Breast epithelium (tissue), 4 donors: ENCODE measurements at regions not wholly inside any gene's neighbourhood (a gene's known extent, or its start where the extent isn't known, plus 50 kb on each side); places are given as distances from the start of the nearest gene placed in this dataset.

Experiments
- DNase-seq, 2 donors: peaks; one replicate each; pipeline ENCODE4 v3.0.0-alpha.2; 2019; ENCODE audit warnings: low spot score in 2 of 2
- H3K27ac ChIP-seq, 2 donors: fragments of 200-600 bp; sonication (generic) in 1 of 2; one replicate each; pipeline ENCODE4 v1.5.1; 2016 to 2019; ENCODE audit warnings: mild to moderate bottlenecking in 1 of 2
- H3K27me3 ChIP-seq, 2 donors: fragments of 200-600 bp; sonication (generic) in 1 of 2; one replicate each; pipeline versions ENCODE4 v1.5.1 to v1.6.0; 2017 to 2019; ENCODE audit warnings: control low read depth in 1 of 2, mild to moderate bottlenecking in 1 of 2
- H3K36me3 ChIP-seq: fragments of 200-600 bp; one replicate; pipeline ENCODE4 v1.5.1; 2019
- H3K4me1 ChIP-seq, 2 donors: fragments of 200-600 bp; sonication (generic); one replicate each; pipeline ENCODE4 v1.5.1; 2016 to 2019; ENCODE audit warnings: control low read depth in 1 of 2
- H3K4me3 ChIP-seq, 3 donors: fragments of 200-600 bp; sonication (generic); 1 replicate in 2 of 3; 2 replicates in 1 of 3; pipeline ENCODE4 v1.5.1; 2016 to 2019; ENCODE audit warnings: mild to moderate bottlenecking in 3 of 3, moderate library complexity in 2 of 3
- H3K9me3 ChIP-seq, 2 donors: fragments of 200-600 bp; sonication (generic) in 1 of 2; one replicate each; pipeline ENCODE4 v1.5.1; 2016 to 2019; ENCODE audit warnings: control low read depth in 1 of 2
- CTCF ChIP-seq, 3 donors: fragments of 450-650 bp; IDR thresholded peaks; one replicate each; pipeline ENCODE4 v1.5.1; 2016 to 2017; ENCODE audit warnings: antibody characterized with exemption in 3 of 3, mild to moderate bottlenecking in 3 of 3, moderate library complexity in 3 of 3
- POLR2A ChIP-seq: fragments of 450-650 bp; IDR thresholded peaks from one replicate; pipeline ENCODE4 v1.6.1; 2016; ENCODE audit warnings: antibody characterized with exemption, mild to moderate bottlenecking, moderate library complexity
- POLR2AphosphoS5 ChIP-seq, 3 donors: sonication (generic); formaldehyde crosslinking; IDR thresholded peaks; one replicate each; pipeline ENCODE4 v1.6.1; 2017; ENCODE audit warnings: antibody characterized with exemption in 3 of 3
- intact Hi-C: fragments of 100-400 bp; cut with DNase I; formaldehyde crosslinking; loops from one replicate; pipeline ENCODE4 v1.15.1; 2023; ENCODE audit warnings: low total_unique reads

GRCh38 chr10:83753490-83753889 lies 385.8 kb upstream of the GHITM start:
- no peak for TF ChIP-seq CTCF (IDR thresholded peaks at IDR 0.05)
- no peak for TF ChIP-seq POLR2A
- TF ChIP-seq POLR2AphosphoS5 (IDR thresholded peaks at IDR 0.05): no peak
- H3K27me3 ChIP-seq: no peaks in the 10 kb centered on the region
- no peaks in the 10 kb centered on the region for H3K36me3 ChIP-seq
- no peaks in the 10 kb centered on the region for H3K4me1 ChIP-seq
- no peak overlapping the region for H3K27ac ChIP-seq
- H3K9me3 ChIP-seq: peaks cover 29 to 46% of the 10 kb centered on the region in 2 donors
- intact Hi-C loops: no loop called here
- H3K4me3 ChIP-seq: no peak overlapping the region
- no peak for DNase-seq

- intact Hi-C loops: no loop called here
- no peak for DNase-seq
- H3K27me3 ChIP-seq: no peaks in the 10 kb centered on the region
- no peaks in the 10 kb centered on the region for H3K36me3 ChIP-seq
- no peak overlapping the region for H3K4me3 ChIP-seq
- H3K9me3 ChIP-seq: peaks cover 29 to 40% of the 10 kb centered on the region in 2 donors
- no peaks in the 10 kb centered on the region for H3K4me1 ChIP-seq
- TF ChIP-seq POLR2AphosphoS5 (IDR thresholded peaks at IDR 0.05) (no peak), POLR2A (no peak), CTCF (IDR thresholded peaks at IDR 0.05) (no peak)
- H3K27ac ChIP-seq: no peak overlapping the region
These were observed 384.5 kb upstream of the GHITM start for GRCh38 chr10:83754857-83755256.

- H3K27me3 ChIP-seq: no peaks in the 10 kb centered on the region
- H3K4me3 ChIP-seq: no peak overlapping the region
- H3K36me3 ChIP-seq: no peaks in the 10 kb centered on the region
- intact Hi-C loops: no loop called here
- H3K9me3 ChIP-seq: no peaks in the 10 kb centered on the region
- TF ChIP-seq CTCF (IDR thresholded peaks at IDR 0.05): no peak
- no peak for TF ChIP-seq POLR2A
- no peak for TF ChIP-seq POLR2AphosphoS5 (IDR thresholded peaks at IDR 0.05)
- no peak overlapping the region for H3K27ac ChIP-seq
- DNase-seq: no peak
- no peaks in the 10 kb centered on the region for H3K4me1 ChIP-seq
These were observed 379.2 kb upstream of the GHITM start for GRCh38 chr10:83760142-83760541.

GRCh38 chr10:83764666-83765065 lies 374.6 kb upstream of the GHITM start:
- H3K36me3 ChIP-seq: no peaks in the 10 kb centered on the region
- H3K4me1 ChIP-seq: no peaks in the 10 kb centered on the region
- no peak for DNase-seq
- H3K27ac ChIP-seq: no peak overlapping the region
- no peaks in the 10 kb centered on the region for H3K27me3 ChIP-seq
- no peak for TF ChIP-seq POLR2A
- no peak for TF ChIP-seq POLR2AphosphoS5 (IDR thresholded peaks at IDR 0.05)
- no peak for TF ChIP-seq CTCF (IDR thresholded peaks at IDR 0.05)
- no peaks in the 10 kb centered on the region for H3K9me3 ChIP-seq
- intact Hi-C loops: no loop called here
- H3K4me3 ChIP-seq: no peak overlapping the region

GRCh38 chr10:83765731-83766130 lies 373.6 kb upstream of the GHITM start:
- intact Hi-C loops: no loop called here
- H3K4me3 ChIP-seq: no peak overlapping the region
- no peak overlapping the region for H3K27ac ChIP-seq
- H3K27me3 ChIP-seq: no peaks in the 10 kb centered on the region
- no peak for TF ChIP-seq CTCF (IDR thresholded peaks at IDR 0.05)
- TF ChIP-seq POLR2A: no peak
- no peak for TF ChIP-seq POLR2AphosphoS5 (IDR thresholded peaks at IDR 0.05)
- H3K9me3 ChIP-seq: no peaks in the 10 kb centered on the region
- no peaks in the 10 kb centered on the region for H3K4me1 ChIP-seq
- DNase-seq: no peak
- H3K36me3 ChIP-seq: no peaks in the 10 kb centered on the region
